HuH-7 (cell line): ENCODE measurements at regions not wholly inside any gene's neighbourhood (a gene's known extent, or its start where the extent isn't known, plus 50 kb on each side); places are given as distances from the start of the nearest gene placed in this dataset.
"Not testable (repeated sequence)": the region's sequence is repeated elsewhere in the genome, so short reads cannot be mapped to it uniquely, and the experiment has no call there.

ENCODE experiments used
- DNase-seq: peaks from one replicate; pipeline ENCODE4 v3.0.0; 2011; ENCODE audit warnings: low spot score

GRCh38 chr2:40043641-40044040 is 264.6 kb upstream of the THUMPD2 start:
- no peak for DNase-seq

- DNase-seq = no peak
Measured at GRCh38 chr2:40043191-40043590, 264.1 kb upstream of the THUMPD2 start.

GRCh38 chr2:40041422-40042382 is 262.6 kb upstream of the THUMPD2 start:
- no peak for DNase-seq

- DNase-seq = no peak
Measured at GRCh38 chr2:40039549-40039948, 260.5 kb upstream of the THUMPD2 start.

GRCh38 chr2:40038646-40039045 is 259.6 kb upstream of the THUMPD2 start:
- DNase-seq = no peak

GRCh38 chr2:40037303-40037702 is 258.2 kb upstream of the THUMPD2 start:
- no peak for DNase-seq

- no peak for DNase-seq
Measured at GRCh38 chr2:40036241-40036640, 257.2 kb upstream of the THUMPD2 start.

- DNase-seq = no peak
Measured at GRCh38 chr2:40034801-40035200, 255.7 kb upstream of the THUMPD2 start.

GRCh38 chr2:40034198-40034597 is 255.1 kb upstream of the THUMPD2 start:
- DNase-seq = no peak

GRCh38 chr2:40033781-40034180 is 254.7 kb upstream of the THUMPD2 start:
- DNase-seq = no peak

GRCh38 chr2:40032650-40033319 is 253.7 kb upstream of the THUMPD2 start:
- no peak for DNase-seq

GRCh38 chr2:40030456-40030975 is 251.5 kb upstream of the THUMPD2 start:
- DNase-seq = no peak

GRCh38 chr2:40028792-40029488 is 249.9 kb upstream of the THUMPD2 start:
- no peak for DNase-seq

- no peak for DNase-seq
Measured at GRCh38 chr2:40027968-40028367, 248.9 kb upstream of the THUMPD2 start.

- not testable (repeated sequence) for DNase-seq
Measured at GRCh38 chr2:40025276-40025675, 246.2 kb upstream of the THUMPD2 start.

GRCh38 chr2:40020997-40021396 is 241.9 kb upstream of the THUMPD2 start:
- no peak for DNase-seq

GRCh38 chr2:40016151-40016885 is 237.3 kb upstream of the THUMPD2 start:
- no peak for DNase-seq

GRCh38 chr2:40013962-40014361 is 234.9 kb upstream of the THUMPD2 start:
- not testable (repeated sequence) for DNase-seq

- DNase-seq = no peak
Measured at GRCh38 chr2:40004336-40004735, 225.3 kb upstream of the THUMPD2 start.

GRCh38 chr2:40002339-40002738 is 223.3 kb upstream of the THUMPD2 start:
- DNase-seq = no peak

- no peak for DNase-seq
Measured at GRCh38 chr2:39999864-40000263, 220.8 kb upstream of the THUMPD2 start.

- no peak for DNase-seq
Measured at GRCh38 chr2:39998617-39999016, 219.6 kb upstream of the THUMPD2 start.
